SKM-1 treated with dmso at 0.1 percent for 144 hours (cell line): ENCODE measurements at regions not wholly inside any gene's neighbourhood (a gene's known extent, or its start where the extent isn't known, plus 50 kb on each side); places are given as distances from the start of the nearest gene placed in this dataset.

Source experiments
- DNase-seq: peaks from one replicate; lab custom pipeline; 2025; ENCODE audit not compliant: unreplicated experiment; lab: John Stamatoyannopoulos, UW

DNA sequence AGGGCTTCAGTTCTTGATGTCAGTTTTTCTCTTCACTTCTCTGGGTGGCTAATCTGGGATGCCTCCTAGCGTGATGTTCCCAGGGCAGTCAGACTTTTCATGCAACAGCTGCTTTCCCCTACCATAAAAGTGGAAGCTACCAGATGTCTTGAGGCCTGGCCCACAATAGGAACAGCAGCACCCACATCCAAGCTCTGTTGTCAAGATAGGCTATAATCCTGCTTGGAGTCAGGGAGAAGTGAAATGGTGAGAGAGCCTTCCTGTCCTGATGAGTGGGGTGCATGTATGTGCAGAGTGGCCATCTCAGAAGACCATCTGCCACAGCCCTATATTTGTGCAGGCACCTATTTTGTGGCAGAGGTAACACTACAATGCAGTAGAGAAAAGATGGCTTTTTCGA lies 108.0 kb downstream of the HTR5A start:
- DNase-seq: no peak

DNA sequence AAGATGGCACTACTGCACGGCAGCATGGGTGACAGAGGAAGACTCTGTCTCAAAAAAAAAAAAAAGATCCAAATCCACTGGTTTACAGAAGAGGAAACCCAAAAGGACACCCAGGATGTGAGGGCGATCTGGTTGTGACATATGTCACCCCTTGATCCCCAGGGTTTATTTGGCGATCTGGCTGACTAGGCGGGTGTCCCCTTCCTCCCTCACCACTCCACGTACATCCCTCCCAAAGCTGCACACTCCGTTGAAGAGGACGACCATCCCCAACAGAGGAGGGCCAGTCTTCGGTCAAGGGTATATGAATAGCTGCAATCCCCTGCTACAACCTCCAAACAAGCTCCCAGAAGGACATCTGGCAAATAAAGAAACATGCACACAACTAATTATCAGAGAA lies 111.6 kb downstream of the HTR5A start:
- no peak for DNase-seq

DNA sequence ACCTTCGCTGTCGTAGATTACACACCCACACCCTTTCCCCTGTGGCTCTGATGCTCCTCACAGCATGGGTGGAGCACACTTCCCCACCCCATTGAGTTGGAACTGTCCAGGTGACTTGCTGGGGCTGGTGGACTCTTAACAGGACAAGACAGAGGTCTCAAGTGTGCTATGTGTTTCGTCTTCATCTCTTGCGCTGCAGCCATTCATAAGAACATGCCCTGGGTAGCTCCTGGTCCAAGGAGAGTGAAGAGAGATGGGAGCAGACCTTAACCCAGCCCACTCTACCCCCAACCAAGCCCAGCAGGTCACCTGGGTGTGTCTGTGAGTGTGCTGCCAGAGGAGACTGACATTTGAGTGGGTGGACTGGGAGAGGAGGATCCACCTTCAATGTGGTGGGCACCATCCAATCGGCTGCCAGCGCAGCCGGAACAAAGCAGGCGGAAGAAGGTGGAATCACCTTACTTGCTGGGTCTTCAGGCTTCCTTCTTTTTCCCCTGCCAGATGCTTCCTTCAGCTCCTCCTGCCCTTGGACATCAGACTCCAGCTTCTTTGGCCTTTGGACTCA lies 112.4 kb downstream of the HTR5A start:
- no peak for DNase-seq

DNA sequence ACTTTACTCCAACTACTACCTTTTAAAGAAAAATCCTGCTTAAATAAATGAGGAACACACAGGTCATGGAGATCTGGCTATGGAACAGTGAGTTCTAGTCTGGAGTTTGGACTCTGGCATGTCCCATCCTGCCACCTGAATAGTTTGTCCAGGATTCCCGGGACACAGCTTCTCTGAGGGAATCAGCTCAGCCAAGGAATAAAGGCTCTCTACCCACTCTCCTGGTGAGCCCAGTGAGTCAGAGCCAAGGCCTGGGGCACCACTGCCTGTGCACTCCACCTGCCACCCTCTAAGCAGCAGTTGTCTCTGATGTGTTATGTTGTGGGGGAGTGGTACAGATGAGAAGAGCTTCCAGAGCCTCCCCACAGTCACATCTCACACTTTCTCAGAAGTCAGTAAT lies 113.5 kb downstream of the HTR5A start:
- no peak for DNase-seq

DNA sequence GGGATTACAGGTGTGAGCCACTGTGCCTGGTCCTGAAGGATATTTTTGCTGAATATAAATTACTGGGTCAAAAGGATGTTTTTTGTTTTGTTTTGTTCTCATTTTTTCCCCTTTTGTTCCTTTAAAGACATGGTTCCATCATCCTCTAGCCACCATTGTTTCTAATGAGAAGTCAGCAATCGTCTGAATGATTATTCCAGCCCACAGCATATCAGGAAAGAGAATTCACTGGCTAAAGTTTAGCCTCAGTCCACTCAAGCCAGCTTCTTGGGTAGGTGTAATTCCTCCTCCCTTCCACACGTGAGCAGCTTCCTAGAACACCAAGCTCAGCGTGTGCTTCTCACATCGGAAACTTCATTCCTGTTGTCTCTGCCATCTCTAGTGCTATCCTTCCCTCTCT lies 112.8 kb upstream of the INSIG1 start:
- DNase-seq: no peak

DNA sequence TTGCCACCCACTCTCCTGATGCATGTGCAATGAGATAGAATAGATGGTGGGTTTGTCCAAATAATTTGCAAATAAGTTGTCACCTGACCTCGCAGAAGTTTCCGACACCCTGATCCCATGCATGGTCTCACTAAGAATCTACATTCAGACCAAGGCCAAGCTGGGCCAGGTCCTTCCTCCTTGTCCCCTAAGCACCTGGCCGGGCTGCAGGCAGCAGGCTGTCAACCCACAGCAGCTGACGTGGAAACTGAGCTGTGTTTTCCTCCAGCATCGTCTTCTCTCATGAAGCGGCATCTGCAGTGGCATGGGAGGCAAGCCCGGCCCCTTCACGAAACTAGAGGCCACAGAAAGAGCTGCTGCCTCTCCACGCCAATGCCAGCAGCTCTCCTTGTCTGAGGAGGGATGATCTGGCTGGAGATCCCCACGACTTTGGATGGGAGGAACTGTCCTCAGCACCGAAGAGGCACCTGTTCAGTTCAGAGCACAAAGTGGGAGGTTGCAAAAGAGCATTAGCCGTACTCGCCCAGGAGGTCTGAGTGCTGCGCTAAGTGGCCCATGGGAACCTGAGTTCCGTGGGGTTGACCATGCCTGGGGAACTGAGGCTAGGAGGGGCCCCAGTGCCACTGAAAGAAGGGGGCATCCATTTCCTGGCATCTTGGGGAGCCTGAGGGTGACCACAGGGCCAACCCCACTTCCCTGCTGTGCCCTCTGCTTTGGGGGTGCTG lies 110.5 kb upstream of the INSIG1 start:
- DNase-seq: no peak

DNA sequence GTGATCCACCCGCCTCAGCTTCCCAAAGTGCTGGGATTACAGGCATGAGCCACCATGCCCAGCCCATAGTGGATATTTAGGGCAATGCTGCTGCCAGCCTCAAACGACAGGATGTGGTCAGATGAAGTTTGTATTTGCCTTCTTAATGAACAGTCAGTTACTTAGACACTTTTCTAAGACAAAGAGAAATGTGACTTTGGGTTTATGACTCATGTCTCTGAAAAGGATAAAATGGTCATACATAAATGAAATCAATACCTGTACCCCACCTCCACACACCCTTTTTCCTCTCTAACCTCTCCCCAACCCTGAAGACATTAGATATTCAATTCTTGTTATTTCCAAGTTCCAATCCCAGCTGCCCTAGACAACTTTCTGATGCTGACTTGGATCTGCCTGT lies 109.3 kb upstream of the INSIG1 start:
- no peak for DNase-seq

DNA sequence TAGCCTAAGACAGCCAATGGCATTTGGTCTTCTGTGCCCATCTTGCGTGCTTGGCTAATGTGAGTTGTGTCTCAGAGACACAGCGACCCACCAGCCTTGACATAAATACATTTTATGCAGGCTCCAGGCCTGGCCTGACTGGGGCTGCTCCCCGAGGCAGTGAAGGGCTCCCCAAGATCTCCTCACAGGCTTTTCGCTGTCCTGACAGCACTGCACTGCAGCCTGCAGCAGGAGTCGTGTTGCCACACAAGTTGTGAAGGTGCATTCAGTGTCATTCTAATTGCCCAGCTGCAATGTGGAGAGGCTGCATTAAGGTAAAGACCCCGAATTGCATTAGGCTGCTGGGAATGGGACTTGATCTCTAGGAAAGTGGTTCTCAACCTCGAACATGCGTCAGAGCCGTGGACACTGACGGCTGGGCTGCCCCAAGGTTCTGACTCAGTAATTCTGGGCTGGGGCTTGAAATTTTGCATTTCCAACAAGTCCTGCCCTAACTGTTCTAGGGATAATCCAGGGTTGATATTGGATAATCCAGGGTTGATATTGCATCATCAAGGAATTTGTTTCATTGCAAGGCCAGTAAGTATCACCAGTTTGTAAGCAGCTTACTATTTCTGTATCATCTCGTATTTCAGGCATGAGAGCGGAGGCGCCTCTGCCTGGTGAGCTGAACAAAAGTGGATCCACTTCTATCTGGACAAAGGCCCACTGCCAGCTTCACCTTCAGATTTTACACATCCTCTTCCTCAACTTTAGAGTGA lies 108.7 kb upstream of the INSIG1 start:
- DNase-seq: no peak

DNA sequence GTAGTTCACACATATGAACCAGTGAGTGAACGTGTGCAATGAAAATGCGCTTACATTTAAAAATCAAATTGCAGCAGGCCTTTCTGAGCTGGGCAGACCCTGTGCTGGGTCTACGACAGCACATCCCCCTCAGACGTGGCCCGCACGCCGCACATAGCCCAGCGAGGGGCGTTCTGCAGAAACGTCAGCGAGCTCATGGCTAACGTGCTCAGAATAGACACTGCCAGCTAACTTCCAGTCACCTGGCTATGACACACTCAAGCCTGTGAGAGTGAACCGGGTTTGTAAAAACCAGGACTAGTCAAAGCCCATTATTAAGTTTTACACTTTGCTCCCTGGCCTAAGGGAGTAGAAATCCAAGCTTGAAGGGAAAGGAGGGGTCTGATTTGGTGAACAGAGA lies 108.1 kb upstream of the INSIG1 start:
- no peak for DNase-seq

DNA sequence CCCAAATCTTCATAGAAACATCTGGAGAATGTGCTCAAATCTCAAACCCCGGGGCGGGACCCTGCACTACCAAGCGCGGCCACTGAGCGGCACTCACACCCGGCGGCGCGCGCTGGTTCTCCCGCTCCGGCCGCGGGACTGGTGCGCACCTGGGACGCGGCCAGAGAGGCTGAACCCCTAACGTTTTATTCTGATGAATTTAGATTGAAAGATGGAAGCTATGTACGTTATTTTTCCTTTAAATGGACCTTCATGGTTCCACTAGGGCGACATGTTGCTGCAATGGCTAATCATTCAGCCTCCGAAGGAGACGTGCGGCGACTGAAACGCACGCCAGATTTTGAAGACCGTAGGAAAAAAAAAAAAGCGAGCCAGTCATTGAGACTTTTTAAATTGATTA lies 107.0 kb upstream of the INSIG1 start:
- no peak for DNase-seq

DNA sequence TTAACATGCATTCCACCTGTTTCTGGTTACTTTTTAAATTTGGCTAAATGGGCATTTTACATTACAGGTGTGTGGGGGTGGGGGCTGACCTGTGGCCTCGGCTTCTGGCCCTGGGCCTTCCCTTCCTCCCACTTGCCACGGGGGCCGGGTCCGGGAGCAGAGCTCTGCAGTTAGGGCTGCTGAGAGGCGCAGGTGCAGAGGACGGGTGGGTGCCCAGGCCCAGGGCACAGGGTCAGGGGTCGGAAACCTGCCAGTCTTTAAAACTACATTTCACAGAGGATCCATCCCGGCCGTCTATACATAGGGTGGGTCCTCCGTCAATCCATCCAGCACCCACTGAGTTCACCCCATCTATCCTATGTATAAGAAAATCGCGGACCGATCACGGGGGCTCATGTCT lies 106.5 kb upstream of the INSIG1 start:
- DNase-seq: no peak

DNA sequence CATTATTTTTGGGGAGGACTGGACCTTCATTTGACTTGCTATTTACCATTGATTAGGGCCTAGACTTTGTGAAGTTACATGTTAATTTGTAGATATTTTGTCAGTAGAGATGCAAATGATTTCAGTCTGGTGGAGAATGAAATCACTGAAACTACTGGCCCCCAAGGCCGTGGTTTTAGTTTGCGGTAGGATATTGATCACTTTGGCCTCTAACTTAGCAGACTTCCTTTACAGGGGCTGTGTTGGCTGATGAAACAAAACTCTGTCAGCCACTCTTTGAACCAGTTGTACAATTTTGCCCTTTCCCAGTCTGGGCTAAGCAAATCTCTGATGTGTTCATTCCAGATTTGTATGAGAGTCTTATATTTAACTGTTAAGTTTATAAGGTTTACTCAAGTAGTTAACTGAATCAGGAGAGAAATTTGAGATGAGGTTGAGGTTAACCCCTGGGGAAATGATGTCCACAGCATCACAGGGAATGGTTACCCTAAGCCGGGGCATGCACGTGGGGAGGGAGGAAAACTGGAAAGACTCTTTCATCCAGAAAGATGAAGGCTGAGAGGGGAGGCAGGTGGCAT lies 105.7 kb upstream of the INSIG1 start:
- DNase-seq: no peak

DNA sequence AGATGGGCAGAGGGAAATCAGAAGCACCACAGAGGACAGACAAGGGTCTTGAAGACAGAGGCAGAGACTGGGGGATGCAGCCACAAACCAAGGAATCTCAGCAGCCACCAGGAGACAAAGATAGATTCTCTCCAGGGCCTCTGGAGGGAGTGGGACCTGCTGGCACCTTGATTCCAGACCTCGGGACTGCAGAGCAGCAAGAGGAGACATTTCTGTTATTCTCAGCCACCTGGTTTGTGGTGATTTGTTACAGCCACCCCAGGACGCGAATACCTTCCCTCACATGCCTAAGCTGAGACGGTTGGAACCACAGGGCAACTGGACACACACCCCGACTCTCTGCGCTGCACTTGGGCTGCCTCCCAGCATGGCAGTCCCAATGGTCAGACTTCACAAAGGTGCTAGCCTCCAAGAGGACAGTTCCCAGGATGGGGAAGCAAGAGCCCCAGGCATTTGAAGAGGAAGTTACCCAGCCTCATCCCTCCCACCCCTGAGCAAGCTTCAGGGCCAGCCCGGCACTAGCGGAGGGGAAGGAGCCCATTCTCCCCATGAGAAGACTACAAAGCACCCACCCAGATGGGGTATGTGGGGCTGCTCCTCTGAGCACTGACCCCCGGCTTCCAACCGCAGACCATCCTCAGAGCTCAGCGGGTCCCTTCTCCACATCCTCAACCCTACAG lies 104.6 kb upstream of the INSIG1 start:
- DNase-seq: no peak

DNA sequence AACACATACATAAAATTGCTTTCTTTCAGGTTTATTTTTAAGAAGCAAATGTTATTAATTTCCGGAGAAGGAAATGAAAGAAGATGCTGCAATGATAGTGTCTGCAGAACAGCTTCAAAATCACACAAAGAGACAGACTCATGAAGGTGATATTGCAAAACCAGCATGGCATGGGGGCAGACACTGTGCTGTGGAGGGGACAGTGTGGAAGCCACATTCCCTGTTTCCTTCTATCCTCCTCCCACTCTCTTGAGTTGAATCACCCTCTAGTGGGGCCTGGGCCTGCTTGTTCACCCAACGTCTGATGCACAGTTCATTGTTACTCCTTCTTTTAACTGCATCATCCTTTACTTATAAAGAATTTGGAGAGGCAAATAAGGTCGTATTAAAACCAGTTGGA lies 104.0 kb upstream of the INSIG1 start:
- no peak for DNase-seq

DNA sequence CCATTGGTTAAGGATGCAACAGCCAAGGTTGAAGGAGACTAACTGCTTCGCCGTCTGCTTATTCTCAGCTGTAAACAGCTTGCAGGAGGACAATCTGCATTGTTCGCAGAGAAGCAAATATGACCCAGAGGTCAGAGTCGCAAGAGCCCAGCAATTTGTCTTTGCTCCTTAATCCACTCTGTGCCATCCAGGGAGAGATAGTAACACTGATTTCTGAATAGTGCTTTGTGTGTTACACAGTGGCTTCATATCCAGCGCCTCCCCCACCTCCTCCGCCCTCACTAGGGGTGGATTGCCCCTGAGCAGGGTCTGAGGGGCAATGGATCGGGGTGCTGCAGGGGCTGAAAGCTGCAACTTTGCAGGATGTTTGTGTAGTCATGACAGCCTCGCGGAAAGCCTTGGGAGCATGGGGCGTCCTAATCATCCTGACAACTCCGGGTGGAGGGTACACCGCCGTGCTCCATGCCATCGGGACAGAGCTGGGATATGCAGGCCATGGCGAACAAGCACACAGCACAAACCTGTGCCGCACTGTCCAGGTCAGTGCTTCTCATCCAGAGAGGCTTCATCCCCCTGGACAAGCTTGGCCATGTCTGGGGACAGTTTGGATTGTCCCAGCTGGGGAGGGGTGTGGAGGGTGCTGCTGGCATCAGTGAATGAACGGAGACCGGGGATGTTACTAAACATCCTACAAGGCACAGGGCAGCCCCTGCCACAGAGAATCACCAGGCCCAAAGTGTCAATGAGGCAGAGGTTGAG lies 103.1 kb upstream of the INSIG1 start:
- no peak for DNase-seq

DNA sequence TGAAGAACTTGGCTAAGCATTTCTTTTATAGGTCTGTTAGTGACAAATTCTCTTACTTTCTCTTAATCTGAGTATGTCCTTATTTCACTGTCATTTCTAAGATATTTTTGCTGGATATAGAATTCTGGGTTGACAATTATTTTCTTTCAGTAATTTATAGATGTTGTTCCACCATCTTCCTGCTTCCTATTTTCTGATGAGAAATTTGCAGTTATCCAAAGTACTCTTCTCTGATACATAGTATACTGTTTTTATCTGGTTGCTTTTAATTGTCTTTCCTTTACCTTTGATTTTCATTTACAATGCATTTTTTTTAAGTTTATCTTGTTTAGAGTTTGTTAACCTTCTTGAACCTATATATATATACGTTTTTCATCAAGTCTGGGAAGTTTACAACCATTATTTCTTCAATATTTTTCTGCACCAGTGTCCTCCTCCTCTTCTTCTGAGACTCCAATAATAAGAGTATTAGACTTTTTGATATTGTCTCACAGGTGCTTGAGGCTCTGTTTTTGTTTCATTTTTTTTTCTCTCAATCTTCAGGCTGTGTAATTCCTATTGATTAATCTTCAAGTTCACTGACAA lies 101.6 kb upstream of the INSIG1 start:
- DNase-seq: no peak

DNA sequence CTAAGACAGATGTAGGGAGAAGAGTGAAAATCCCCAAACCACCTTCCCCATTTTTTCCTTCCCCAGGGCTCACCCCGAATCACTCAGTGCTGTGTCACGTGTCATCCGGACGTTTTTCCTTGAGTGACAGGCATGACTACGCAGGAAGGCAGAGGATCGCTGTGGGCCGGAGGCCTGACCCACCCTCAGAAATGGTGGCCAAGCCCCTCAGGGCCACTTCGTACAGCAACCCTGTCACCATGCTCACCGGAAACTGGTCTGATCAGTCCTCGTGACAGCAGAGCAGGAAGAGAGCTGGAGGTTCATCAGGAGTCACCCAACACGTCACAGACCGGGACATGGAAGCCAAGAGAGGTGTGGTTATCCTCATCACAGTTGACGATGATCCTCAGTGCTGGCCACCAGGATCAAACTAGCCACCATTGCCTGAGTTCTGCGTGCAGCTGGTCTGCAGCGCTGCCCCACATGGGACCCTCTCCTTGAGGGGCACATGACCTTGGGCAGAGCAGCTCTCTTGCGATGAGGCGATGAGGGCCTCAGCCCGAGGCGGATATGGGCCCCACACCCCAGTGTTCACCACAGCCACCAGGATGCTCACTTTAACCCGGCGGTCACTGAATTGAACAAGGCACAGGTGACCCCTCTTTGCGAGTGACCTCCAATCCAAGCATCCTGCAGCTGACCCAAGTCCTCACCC lies 99.3 kb upstream of the INSIG1 start:
- DNase-seq: no peak

DNA sequence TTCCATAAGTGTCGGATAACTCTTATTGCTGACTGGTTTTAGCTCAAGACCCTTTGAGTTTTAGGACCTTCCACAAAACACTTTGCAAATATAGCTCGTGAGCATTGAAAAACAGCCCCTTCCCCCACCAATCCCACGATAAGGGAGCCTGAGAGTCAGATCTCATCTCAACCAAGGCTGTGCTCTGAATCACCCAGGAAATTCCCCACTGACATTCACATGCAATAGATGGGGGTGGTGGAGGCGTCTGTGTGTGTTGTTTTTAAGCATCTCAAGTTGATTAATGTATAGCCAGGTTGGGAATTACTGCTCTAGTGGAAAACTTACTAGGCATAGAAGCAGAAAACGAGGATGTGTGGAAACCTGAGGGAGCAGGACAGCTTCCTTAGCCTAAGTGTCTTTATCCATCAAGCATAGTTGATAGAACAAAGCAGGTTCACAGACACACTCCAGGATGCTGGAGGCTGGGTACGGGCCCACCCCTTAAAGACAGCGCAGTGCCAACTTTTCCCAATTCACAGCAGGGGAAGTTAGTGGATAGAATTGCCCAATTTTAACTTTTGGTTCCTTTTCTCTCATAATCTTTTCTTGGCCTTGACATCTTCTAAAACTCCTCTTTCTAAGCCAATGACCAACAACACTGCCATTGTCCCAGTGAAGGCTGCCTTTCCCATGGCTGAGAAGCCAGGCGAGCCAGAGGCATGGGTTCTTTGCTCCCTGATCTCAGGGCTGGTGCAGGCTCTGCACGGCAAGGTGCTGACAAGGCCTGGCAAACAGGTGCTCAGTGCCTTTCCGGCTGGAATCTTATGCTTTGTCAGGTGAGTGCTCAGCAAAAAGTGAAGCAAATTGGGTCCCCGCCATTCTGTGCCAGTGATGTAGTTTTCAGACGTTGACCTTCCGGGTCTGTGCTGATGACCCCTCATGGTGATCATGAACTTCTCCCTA lies 98.5 kb upstream of the INSIG1 start:
- DNase-seq: no peak
